Activated naive CD8-positive, alpha-beta T cell (primary cell): ENCODE measurements at regions not wholly inside any gene's neighbourhood (a gene's known extent, or its start where the extent isn't known, plus 50 kb on each side); places are given as distances from the start of the nearest gene placed in this dataset.

Experiments
- H3K27ac Mint-ChIP-seq: one replicate; pipeline ENCODE4 v1.8.0; 2021; ENCODE audit warnings: mixed read lengths
- H3K27me3 Mint-ChIP-seq: one replicate; pipeline ENCODE4 v1.8.0; 2021; ENCODE audit warnings: mixed read lengths
- H3K36me3 Mint-ChIP-seq: one replicate; pipeline ENCODE4 v1.8.0; 2021; ENCODE audit warnings: mixed read lengths
- H3K4me1 Mint-ChIP-seq: one replicate; pipeline ENCODE4 v1.8.0; 2021; ENCODE audit warnings: low read depth, mixed read lengths
- H3K4me3 Mint-ChIP-seq: one replicate; pipeline ENCODE4 v1.8.0; 2021; ENCODE audit warnings: mild to moderate bottlenecking, mixed read lengths
- H3K9me3 Mint-ChIP-seq: one replicate; pipeline ENCODE4 v1.8.0; 2021; ENCODE audit warnings: low read depth, mixed read lengths

DNA sequence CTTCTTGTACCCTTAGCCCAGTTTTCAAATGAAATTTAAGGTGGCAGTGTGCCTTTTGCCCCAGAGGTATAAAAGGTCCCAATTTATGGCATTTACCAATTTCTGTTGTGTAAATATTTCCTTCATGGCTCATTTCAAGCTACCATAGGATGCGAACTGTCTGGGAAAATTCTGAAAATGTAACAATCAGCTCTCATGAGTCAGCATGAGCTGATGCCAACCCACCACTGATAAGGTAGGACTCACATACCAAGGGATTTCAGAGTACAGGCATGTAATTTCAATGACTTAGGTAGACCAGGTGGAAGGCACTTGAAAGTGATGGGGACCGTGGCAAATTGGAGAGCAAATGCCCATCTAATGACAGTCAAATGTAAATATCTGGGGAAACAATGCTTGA lies 169.5 kb downstream of the TTC8 start:
- Mint-ChIP-seq H3K4me1 (no peaks in the 10 kb centered on the region), H3K4me3 (no peak overlapping the region), H3K27me3 (peaks cover 31% of the 10 kb centered on the region), H3K36me3 (peaks cover 2% of the 10 kb centered on the region), H3K27ac (no peak overlapping the region), H3K9me3 (no peaks in the 10 kb centered on the region)

DNA sequence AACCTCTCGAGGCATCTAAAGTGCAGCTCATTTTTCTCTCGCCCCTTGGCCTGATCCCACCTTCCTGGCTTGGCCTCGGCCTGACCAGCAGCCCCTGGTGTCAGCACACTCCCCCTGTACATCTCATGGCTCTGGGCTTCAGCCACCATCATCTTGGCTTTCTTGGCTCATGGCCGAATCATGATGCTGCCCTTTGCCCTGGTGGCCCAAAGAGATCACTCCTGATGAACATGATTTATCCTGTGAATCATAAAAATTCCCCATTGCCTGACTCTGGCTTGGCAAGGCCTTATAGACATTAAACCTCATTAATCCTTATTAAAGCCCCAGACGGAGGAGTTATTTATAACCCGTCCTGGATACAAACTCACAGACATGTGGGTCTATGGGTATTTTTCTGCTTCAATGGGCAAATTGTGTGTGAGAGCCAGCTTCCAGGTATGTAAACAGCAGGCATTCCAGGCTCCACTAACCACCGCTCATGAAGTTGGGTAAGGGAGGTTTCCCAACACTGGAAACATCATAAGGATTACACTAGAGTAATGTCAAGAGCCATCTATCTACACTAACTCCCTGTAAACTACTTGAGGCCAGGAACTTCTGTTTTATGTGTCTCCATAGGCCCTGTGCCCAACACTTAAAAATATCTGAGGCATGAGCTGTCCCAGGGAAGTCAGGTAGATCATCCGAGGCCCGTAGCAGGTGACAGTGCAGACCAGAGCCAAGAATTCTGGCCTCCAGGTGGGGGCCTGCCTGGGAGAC lies 171.2 kb downstream of the TTC8 start:
- Mint-ChIP-seq H3K27ac (no peak overlapping the region), H3K4me3 (no peak overlapping the region), H3K36me3 (peaks cover 2% of the 10 kb centered on the region), H3K4me1 (no peaks in the 10 kb centered on the region), H3K27me3 (peaks cover 31% of the 10 kb centered on the region), H3K9me3 (no peaks in the 10 kb centered on the region)

DNA sequence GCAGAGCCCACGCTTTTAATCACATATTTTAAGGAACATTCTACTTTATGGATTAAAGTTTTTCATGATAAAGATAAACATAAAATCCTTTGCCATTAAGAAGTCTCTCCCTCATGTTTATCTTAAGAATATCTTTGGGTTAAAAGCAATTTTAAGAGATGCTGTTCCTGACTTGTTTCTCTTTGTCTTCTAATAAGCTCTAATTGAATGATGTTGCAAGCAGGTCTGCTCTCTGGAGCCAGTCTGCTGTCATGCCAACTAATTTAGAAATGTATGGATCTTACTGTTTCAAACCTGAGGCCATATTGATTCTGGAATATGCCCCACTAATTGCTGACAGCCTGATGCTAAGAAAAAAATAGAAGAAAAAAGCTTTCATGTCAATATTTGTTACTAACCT lies 173.6 kb downstream of the TTC8 start:
- Mint-ChIP-seq H3K9me3 (no peaks in the 10 kb centered on the region), H3K27ac (no peak overlapping the region), H3K27me3 (peaks cover 26% of the 10 kb centered on the region), H3K4me1 (no peaks in the 10 kb centered on the region), H3K4me3 (no peak overlapping the region), H3K36me3 (peaks cover 2% of the 10 kb centered on the region)

DNA sequence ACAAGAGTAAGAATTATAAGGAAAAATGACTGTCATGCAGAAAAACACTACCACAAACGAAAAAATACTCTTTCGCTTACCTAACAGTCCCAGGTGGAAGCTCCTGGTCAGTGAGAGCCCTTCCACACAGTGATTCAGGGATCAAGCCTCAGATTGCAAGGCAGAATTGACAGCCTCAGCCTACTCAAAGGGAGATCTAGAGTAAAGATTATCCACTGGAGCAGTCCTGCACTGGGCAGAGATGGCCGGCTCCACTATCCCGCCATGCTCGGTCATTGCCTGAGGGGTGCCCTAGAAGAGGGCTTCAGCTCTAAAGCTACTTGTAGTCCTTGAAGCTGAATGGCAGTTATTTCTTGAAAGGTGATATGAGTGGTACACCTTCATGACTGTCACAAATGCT lies 174.7 kb downstream of the TTC8 start:
- Mint-ChIP-seq H3K27me3 (peaks cover 22% of the 10 kb centered on the region), H3K9me3 (no peaks in the 10 kb centered on the region), H3K27ac (no peak overlapping the region), H3K4me1 (no peaks in the 10 kb centered on the region), H3K36me3 (no peaks in the 10 kb centered on the region), H3K4me3 (no peak overlapping the region)

DNA sequence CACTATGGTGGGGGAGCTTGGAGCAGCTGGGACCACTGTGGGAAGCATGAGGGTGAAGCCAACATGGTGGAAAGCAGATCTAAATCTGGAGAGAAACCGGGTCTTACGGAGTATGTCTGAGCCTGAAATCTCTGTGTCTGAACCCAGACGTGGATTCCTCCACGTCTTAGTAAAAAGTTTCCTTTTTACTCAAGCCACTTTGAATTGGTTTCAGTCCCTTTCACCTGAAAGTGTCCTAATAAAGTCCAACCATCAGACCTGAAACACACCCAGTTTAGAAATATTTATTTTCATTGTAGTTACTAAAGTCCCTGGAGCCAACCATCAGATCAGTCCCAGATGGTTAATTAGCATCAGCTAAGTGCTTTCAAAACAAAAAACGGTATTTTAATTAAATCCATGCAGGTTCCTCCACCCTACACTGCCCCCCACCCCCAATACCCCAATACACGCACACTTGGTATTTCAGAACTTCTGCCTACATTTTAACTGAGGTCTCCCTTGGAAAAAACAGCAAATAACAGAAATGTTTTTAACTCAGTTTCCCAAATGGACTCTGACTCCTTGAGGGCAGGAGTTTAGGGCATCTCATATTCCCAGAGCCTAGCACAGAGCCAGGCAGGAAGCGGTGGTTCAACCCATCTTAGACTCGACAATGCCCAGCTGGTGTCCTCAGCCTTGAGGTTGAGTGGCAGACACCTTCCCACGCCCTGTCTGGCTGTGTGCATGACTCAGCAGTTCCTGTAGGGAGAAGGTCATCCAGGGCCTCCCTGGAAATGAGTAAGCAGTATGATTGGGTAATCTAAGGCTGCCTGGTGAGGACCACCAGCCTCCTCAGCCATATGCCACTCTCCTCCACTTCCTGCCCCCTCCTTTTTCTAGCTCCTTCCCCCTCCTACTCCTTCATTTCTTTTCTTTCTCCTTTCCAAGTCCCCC lies 175.8 kb downstream of the TTC8 start:
- Mint-ChIP-seq H3K27ac (no peak overlapping the region), H3K9me3 (no peaks in the 10 kb centered on the region), H3K4me1 (no peaks in the 10 kb centered on the region), H3K4me3 (no peak overlapping the region), H3K27me3 (peaks cover 17% of the 10 kb centered on the region), H3K36me3 (peaks cover 5% of the 10 kb centered on the region)

DNA sequence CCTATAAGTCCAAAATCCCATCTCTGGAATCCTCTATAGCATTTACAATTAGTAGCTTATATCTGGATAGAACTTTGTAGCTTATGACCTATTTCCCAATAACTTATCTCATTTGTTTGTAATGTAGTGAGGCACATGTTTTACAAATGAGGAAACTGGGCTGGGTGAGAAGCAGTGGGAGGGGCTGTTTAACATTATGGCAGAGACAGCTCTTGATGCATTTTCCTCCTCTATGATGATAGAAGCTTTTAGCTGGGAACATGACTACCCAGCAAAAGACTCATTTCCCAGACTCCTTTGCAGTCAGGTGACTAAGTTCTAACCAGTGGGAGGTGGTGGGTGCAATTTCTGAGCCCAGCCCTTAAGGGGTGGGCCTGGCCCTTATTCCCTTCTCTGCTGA lies 179.7 kb downstream of the TTC8 start:
- H3K27ac Mint-ChIP-seq = no peak overlapping the region
- no peaks in the 10 kb centered on the region for H3K4me1 Mint-ChIP-seq
- no peak overlapping the region for H3K4me3 Mint-ChIP-seq
- no peaks in the 10 kb centered on the region for H3K9me3 Mint-ChIP-seq
- H3K27me3 Mint-ChIP-seq = peaks cover 4% of the 10 kb centered on the region
- H3K36me3 Mint-ChIP-seq = peaks cover 7% of the 10 kb centered on the region

DNA sequence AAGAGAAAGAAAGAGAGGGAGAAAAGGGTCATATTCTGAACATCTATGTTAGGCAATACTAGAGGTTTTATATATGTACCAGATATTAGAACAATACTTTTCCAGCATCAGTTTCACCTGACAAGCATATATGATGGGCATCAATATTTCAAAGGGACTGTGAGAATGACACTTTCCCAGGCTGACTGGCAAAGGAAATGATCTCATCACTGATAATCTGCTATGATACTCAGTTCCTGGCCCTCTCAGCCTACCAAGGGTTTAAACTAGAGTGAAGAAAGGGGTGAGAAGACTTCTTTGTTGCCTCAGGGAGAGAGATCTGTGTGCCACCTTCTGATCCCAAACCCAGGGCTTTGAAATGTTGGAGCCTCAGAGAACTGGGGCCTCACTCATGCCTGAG lies 183.5 kb downstream of the TTC8 start:
- Mint-ChIP-seq H3K36me3 (peaks cover 7% of the 10 kb centered on the region), H3K9me3 (no peaks in the 10 kb centered on the region), H3K27me3 (peaks cover 4% of the 10 kb centered on the region), H3K4me1 (no peaks in the 10 kb centered on the region), H3K27ac (no peak overlapping the region), H3K4me3 (no peak overlapping the region)

DNA sequence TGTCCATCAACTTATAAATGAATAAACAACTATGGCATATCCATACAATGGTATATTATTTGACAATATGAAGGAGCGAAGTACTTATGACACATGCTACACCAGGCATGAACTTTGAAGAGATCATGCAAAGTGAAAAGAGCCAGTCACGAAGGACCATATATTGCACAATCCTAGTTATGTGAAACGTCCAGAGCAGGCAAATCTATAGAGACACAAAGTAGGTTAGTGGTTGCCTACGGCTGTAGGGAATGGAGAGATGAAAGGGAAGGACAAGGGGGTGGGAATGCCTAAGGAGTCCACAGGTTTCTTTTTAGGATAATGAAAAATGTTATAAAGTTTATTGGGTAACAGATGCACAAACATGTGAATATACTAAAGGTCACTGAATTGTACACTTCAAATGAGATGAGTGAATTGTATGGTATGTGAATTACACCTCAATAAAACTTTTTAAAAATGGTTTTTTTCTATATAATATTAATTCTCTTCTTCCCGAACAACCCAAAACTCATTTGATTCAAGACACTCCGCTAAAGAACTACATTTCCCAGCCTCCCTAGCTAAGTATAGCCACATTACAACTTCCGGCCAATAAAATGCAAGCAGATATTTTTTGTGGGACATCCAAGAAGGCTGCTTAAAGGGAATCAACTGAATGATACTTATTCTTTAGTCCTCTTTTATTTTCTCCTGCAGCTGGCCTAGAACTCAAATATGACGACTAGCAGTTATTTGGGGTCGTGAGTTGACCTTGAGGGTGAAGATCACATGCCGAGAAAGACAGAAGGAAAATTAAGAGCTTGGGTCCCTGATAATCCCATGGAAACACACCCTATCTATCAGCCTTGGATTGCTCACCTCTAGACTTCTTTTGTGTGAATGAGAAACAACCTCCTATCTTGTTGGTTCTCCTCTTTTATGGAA lies 187.2 kb downstream of the TTC8 start:
- H3K27me3 Mint-ChIP-seq = peaks cover 8% of the 10 kb centered on the region
- H3K27ac Mint-ChIP-seq = no peak overlapping the region
- no peaks in the 10 kb centered on the region for H3K4me1 Mint-ChIP-seq
- H3K4me3 Mint-ChIP-seq = no peak overlapping the region
- H3K36me3 Mint-ChIP-seq = no peaks in the 10 kb centered on the region
- H3K9me3 Mint-ChIP-seq = no peaks in the 10 kb centered on the region

DNA sequence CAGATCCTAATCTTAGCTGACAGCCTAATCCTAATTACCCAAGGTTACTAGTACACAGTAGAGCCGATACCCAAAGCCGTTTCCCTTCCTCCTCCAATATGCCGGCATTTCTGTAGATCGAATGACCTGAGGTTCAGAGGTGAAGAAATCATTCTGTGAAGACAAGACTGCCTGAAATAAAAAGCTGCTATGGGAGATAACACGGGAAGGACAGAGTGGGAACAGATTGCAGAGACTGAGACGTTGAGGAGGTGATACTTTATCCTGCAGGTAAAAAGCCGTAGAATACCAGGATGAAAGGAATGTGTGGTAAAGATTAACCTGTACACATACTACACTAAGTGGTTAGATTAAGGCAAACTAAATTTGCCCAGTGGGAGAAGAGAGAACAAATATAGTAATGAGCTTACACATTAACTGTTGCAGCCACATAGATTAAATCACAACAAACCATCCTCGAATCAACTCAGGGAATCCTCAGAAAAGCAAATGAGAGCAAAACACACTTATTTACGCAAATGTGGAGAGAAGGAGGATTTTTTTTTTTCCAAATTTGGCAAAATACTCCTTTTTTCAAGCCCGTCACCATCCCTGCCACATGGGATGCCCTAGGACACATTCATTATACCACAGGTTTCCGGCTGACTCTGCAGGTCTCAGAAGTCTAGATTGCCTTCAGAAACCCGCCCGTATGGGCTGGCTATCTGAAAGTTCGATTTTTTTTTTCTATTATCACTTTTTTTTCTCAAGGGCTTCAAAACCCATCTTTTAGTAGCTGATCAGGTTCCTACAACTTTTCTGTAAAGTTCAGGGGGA lies 188.0 kb downstream of the TTC8 start:
- no peaks in the 10 kb centered on the region for H3K9me3 Mint-ChIP-seq

DNA sequence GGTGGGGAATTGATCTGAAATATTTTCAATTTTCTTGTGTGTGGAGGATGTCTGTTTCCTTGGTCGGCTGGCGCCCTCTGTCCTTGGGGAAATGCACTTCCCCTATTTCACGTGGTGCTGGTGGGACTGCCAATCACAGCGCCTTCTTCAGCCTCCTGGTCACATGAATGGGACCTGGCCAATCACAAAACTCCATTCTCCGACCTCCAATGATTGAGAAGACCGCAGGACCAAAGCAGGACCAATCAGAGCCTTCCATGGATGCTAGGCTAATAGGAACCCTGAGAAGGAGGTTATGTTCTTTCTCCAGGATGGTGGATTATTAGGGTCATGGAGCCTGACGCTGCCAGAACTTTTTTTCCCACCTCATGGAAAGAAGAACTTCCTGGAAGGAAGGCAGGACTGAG lies 188.7 kb downstream of the TTC8 start:
- Mint-ChIP-seq H3K27me3 (peaks cover 14% of the 10 kb centered on the region), H3K36me3 (no peaks in the 10 kb centered on the region), H3K9me3 (no peaks in the 10 kb centered on the region), H3K4me1 (no peaks in the 10 kb centered on the region), H3K4me3 (no peak overlapping the region), H3K27ac (no peak overlapping the region)

More for the DNA sequence above, 188.0 kb downstream of the TTC8 start:
- Mint-ChIP-seq H3K4me1 (no peaks in the 10 kb centered on the region), H3K27me3 (peaks cover 12% of the 10 kb centered on the region), H3K4me3 (no peak overlapping the region), H3K27ac (no peak overlapping the region), H3K36me3 (no peaks in the 10 kb centered on the region)

DNA sequence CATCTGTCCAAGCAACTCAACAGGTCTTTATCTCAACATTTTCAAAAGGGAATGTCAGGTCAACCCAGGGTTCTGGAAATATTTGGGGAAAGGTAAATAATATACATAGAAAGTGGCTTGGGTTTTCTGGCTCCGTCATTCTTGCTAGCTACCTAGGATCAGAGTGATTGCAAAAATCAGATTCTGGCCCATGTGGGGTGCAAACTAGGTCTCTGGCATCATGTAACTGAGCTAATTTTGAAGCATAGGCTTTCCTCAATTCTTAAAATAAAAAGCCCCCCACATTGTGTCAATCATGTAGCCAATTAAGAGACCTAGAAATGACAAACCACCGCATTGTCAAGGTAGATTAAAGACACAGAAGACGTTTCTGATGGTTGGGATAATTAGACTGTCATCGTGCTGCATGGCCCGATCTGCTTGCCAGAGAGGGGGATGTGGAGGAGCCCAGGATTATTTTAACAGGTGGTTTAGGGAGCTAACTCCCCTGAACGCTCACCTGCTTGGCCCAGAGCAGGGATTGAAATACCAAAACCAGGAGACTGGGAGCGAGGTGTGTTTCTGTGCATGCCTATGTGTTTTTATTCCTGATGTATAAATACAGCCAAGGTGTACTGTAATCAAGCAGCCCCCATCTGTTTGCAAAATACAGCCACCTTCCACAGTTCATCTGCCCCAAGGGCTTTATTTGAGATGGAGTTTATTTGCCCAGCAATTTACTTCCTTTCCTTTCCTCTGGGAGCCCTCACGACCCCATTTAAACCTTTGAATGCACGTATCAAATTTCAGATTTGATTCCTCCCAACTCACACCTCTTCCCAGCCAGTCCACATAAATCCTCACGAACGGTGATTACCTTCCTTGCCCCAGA lies 189.5 kb downstream of the TTC8 start:
- Mint-ChIP-seq H3K4me1 (no peaks in the 10 kb centered on the region), H3K36me3 (no peaks in the 10 kb centered on the region), H3K9me3 (no peaks in the 10 kb centered on the region), H3K27ac (no peak overlapping the region), H3K4me3 (no peak overlapping the region), H3K27me3 (peaks cover 15% of the 10 kb centered on the region)

DNA sequence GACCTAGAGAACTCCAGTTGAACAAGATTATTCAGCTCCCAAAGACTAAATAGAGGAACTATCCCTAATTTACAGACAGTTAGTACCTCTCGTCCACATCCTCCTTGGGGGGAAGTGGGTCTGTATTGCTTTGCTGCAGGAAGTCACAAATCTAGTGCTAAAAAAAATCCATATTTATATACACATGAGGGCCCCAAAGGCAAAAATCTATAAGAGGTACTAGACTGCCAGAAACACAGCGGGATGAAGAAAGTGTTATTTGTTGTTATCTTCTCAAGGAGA lies 190.1 kb downstream of the TTC8 start:
- Mint-ChIP-seq H3K4me1 (no peaks in the 10 kb centered on the region), H3K36me3 (no peaks in the 10 kb centered on the region), H3K4me3 (no peak overlapping the region), H3K27me3 (peaks cover 15% of the 10 kb centered on the region), H3K27ac (no peak overlapping the region), H3K9me3 (no peaks in the 10 kb centered on the region)

DNA sequence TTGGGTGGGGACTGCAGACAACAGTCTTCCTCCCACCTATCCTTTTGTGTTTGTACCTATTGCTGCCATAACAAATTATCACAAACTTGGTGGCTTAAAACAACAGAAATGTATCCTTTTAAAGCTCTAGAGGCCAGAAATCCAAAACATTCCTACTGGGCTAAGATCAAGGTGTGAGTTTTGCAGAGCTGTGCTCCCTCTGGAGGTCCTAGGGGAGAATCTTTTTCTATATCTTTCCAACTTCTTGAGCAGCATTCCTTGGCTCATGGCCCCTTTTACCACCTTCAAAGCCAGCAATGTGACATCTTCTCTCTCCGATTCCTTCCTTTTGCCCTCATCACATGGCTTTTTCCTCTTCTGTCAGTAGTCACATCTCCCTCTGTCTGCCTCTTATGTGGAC lies 190.6 kb downstream of the TTC8 start:
- Mint-ChIP-seq H3K36me3 (no peaks in the 10 kb centered on the region), H3K27me3 (peaks cover 15% of the 10 kb centered on the region), H3K27ac (no peak overlapping the region), H3K4me3 (no peak overlapping the region), H3K9me3 (no peaks in the 10 kb centered on the region), H3K4me1 (no peaks in the 10 kb centered on the region)
